ENCODE measurements at regions not wholly inside any gene's neighbourhood (a gene's known extent, or its start where the extent isn't known, plus 50 kb on each side); places are given as distances from the start of the nearest gene placed in this dataset.

- no peaks in the 10 kb centered on the region for H3K36me3 ChIP-seq (replicated peaks in 1 of 2; ENCODE audit: control insufficient read depth in 1 of 2, insufficient read depth in 2 of 2, low read length in 2 of 2)
- peaks cover 0 to 3% (median 0%) of the 10 kb centered on the region in 7 donors for H3K9me3 Mint-ChIP-seq
- H3K4me2 ChIP-seq (replicated peaks; ENCODE audit: extremely low read depth, low read length, poor library complexity, severe bottlenecking): no peak overlapping the region
- H3K4me1 ChIP-seq (ENCODE audit: control insufficient read depth in 1 of 2, insufficient read depth in 2 of 2, low read length in 2 of 2): no peaks in the 10 kb centered on the region
- no peak for TF ChIP-seq CTCF (IDR thresholded peaks at IDR 0.05)
- H3K9ac ChIP-seq (ENCODE audit: insufficient read depth, low read length, poor library complexity, severe bottlenecking): no peak overlapping the region
- no CpG with 5 or more reads among the region's 2 CpGs for WGBS (ENCODE audit: insufficient coverage)
- H3K4me3 Mint-ChIP-seq: no peak overlapping the region
- DNase-seq: no peak
- peaks cover 1 to 3% (median 1%) of the 10 kb centered on the region in 3 donors for H3K27me3 Mint-ChIP-seq (ENCODE audit: low read depth in 3 of 3)
- no peaks in the 10 kb centered on the region for H3K27me3 ChIP-seq (ENCODE audit: control insufficient read depth in 2 of 2, insufficient read depth in 2 of 2, low read length in 2 of 2)
- no peaks in the 10 kb centered on the region for H3K79me2 ChIP-seq (ENCODE audit: insufficient read depth, low read length)
- no peak overlapping the region for H3K4me3 ChIP-seq (replicated peaks in 1 of 3; ENCODE audit: low read depth in 2 of 3, low read length in 3 of 3)
- no peaks in the 10 kb centered on the region for H3K9me3 ChIP-seq (replicated peaks in 1 of 2; ENCODE audit: control insufficient read depth in 1 of 2, insufficient read depth in 1 of 2, low read length in 2 of 2)
- intact Hi-C loops (cut with micrococcal nuclease): no loop called here
- no peak overlapping the region for H2AFZ ChIP-seq (ENCODE audit: insufficient read depth, low read depth, low read length, poor library complexity, severe bottlenecking)
- no peaks in the 10 kb centered on the region for H3K36me3 Mint-ChIP-seq
- no peak overlapping the region for H3K27ac Mint-ChIP-seq
- no peaks in the 10 kb centered on the region for H4K20me1 ChIP-seq (ENCODE audit: insufficient read depth, low read length)
- no peaks in the 10 kb centered on the region for H3K4me1 Mint-ChIP-seq
- H3K27ac ChIP-seq (ENCODE audit: low read depth in 1 of 2, low read length in 2 of 2): no peak overlapping the region
These were observed 244.3 kb downstream of the RNF144A start for GRCh38 chr2:7161501-7161900.

GRCh38 chr2:7165736-7166135, 248.5 kb downstream of the RNF144A start:
- peaks cover 1 to 4% (median 2%) of the 10 kb centered on the region in 3 donors for H3K27me3 Mint-ChIP-seq (ENCODE audit: low read depth in 3 of 3)
- Histone ChIP-seq H3K9ac (ENCODE audit: insufficient read depth, low read length, poor library complexity, severe bottlenecking) (no peak overlapping the region), H3K4me3 (replicated peaks in 1 of 3; ENCODE audit: low read depth in 2 of 3, low read length in 3 of 3) (no peak overlapping the region), H4K20me1 (ENCODE audit: insufficient read depth, low read length) (no peaks in the 10 kb centered on the region), H3K79me2 (ENCODE audit: insufficient read depth, low read length) (no peaks in the 10 kb centered on the region), H3K27ac (ENCODE audit: low read depth in 1 of 2, low read length in 2 of 2) (no peak overlapping the region), H3K4me1 (ENCODE audit: control insufficient read depth in 1 of 2, insufficient read depth in 2 of 2, low read length in 2 of 2) (no peaks in the 10 kb centered on the region), H3K27me3 (ENCODE audit: control insufficient read depth in 2 of 2, insufficient read depth in 2 of 2, low read length in 2 of 2) (no peaks in the 10 kb centered on the region), H3K4me2 (replicated peaks; ENCODE audit: extremely low read depth, low read length, poor library complexity, severe bottlenecking) (no peak overlapping the region), H2AFZ (ENCODE audit: insufficient read depth, low read depth, low read length, poor library complexity, severe bottlenecking) (no peak overlapping the region), H3K9me3 (replicated peaks in 1 of 2; ENCODE audit: control insufficient read depth in 1 of 2, insufficient read depth in 1 of 2, low read length in 2 of 2) (no peaks in the 10 kb centered on the region), H3K36me3 (replicated peaks in 1 of 2; ENCODE audit: control insufficient read depth in 1 of 2, insufficient read depth in 2 of 2, low read length in 2 of 2) (no peaks in the 10 kb centered on the region)
- peaks cover 0 to 2% (median 0%) of the 10 kb centered on the region in 7 donors for H3K9me3 Mint-ChIP-seq
- no CpG with 5 or more reads among the region's 1 CpG for WGBS (ENCODE audit: insufficient coverage)
- H3K4me3 Mint-ChIP-seq: no peak overlapping the region
- no peaks in the 10 kb centered on the region for H3K4me1 Mint-ChIP-seq
- H3K36me3 Mint-ChIP-seq: no peaks in the 10 kb centered on the region
- intact Hi-C loops (cut with micrococcal nuclease): no loop called here
- no peak overlapping the region for H3K27ac Mint-ChIP-seq
- no peak for DNase-seq
- no peak for TF ChIP-seq CTCF (IDR thresholded peaks at IDR 0.05)

Measured in CD14-positive monocyte (primary cell).